UCSD-AML1 (cell line): ENCODE measurements at regions not wholly inside any gene's neighbourhood (a gene's known extent, or its start where the extent isn't known, plus 50 kb on each side); places are given as distances from the start of the nearest gene placed in this dataset.

Experiments used
- DNase-seq: peaks from one replicate; lab custom pipeline; 2025; ENCODE audit not compliant: unreplicated experiment; lab: John Stamatoyannopoulos, UW

- no peak for DNase-seq
These were observed 62.4 kb upstream of the PCSK6 start for GRCh38 chr15:101551696-101552591.

DNA sequence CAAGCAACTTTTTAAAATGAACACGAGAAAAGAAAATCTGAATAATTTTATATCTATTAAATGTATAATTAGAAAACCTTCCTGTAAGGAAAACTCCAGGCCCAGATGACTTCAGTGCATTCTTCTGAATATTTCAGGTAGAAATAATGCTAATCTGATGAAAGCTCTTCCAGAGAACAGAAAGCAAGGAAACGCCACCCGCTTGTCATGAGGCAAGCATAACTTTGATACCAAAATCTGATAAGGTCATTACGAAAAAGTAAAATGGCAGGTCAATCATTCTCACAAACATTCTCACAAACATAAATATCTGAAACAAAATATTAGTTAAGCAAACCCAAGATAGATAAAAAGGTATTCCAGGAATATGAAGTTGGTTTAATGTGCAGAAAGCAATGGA is 60.6 kb upstream of the PCSK6 start:
- no peak for DNase-seq

- no peak for DNase-seq
These were observed 60.1 kb upstream of the PCSK6 start for GRCh38 chr15:101549647-101550046.

- no peak for DNase-seq
These were observed 58.2 kb upstream of the PCSK6 start for GRCh38 chr15:101547737-101548136.

GRCh38 chr15:101545548-101546505 is 56.3 kb upstream of the PCSK6 start:
- DNase-seq: no peak

- no peak for DNase-seq
These were observed 55.1 kb upstream of the PCSK6 start for GRCh38 chr15:101544613-101544945.

- no peak for DNase-seq
These were observed 54.6 kb upstream of the PCSK6 start for GRCh38 chr15:101543926-101544612.

- no peak for DNase-seq
These were observed 53.9 kb upstream of the PCSK6 start for GRCh38 chr15:101543431-101543830.

GRCh38 chr15:101543026-101543390 is 53.5 kb upstream of the PCSK6 start:
- no peak for DNase-seq

DNA sequence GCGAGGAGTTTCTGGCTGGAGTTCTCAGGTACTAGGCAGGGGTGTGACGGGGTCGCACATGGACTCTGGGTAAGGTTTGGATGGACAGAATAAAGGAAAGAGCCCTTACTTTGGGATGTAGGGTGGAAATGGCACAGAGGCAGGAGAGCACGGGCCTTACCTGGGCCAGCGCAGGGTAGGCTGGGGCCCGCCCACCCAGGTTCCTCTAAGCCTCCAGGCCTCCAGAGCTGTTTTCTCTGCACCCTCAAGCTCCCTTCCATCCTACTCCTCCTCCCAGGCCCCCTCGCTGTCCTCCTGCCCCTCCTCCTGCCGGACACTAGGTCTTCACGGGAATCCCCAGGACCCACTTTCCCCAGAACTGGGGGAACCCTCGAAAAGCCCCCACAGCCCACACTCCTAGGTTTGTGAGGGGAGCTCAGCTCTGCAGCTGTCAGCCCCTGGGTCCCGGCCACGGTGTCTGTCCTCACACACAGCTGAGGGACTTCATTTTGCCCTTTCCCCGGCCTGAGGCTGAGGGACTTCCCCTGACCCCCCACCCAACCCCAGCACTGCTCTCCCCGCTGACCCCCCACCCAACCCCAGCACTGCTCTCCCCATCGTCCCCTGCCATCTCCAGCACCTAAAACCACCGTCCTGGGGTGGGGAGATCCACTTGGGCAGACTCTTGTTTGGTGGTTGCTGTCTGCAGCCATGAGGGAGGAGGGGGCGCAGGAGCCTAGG is 53.0 kb upstream of the PCSK6 start:
- no peak for DNase-seq

- no peak for DNase-seq
These were observed 52.2 kb upstream of the PCSK6 start for GRCh38 chr15:101541501-101542292.

DNA sequence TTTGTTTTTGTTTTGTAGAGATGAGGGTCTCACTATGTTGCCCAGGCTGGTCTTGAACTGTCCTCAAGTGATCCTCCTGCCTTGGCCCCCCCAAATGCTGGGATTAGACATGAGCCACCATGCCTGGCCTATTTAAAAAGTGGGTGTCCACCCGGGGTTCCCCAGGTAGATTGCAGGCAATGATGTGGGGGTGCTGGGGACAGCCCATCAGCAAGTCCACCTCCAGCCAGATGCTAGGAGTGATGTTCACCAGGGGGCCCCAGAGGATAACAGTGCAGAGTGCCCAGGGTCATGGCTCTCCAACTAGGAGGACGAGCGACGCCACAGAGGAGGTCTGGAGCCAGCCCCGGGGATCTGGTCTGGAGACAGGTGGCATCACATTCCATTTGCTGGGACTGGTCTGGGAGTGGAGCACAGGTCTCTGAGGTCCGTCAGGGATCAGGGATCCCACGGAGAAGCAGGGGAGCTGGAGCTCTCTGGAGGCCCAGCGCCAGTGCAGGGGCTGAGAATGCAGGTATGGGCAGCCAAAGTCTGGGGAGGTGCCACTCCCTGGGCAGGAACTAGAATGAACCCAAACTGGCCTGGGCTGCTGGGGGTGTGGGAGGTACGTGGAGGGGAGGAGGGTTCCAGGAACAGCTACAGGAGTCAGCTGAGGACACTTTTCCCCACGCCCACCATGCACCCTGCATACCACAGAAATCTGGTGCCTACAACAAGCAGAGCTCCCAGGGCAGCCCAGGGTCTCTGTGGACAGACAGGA is 51.2 kb upstream of the PCSK6 start:
- DNase-seq: no peak

GRCh38 chr15:101539930-101540329 is 50.4 kb upstream of the PCSK6 start:
- DNase-seq: no peak

DNA sequence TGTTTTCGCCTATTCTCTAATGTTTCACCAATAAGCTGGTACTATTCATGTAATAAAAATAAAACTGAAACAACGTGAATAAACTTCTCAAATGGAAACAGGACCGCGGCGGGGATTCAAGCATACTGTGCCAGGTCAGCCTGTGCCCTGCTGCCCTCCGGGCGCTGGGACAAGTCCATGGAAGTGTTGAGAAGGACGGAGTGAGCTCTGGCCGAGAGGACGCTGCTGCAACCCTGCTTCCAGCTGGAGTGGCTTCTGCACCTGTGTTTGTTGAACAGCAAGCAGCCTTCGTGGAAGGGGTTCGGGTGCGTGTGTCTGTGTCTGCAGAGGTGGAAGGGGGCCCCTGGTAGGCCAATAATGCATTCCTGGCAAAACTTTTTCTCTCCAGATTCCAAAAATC is 50.0 kb upstream of the PCSK6 start:
- no peak for DNase-seq
